ENCODE measurements at regions not wholly inside any gene's neighbourhood (a gene's known extent, or its start where the extent isn't known, plus 50 kb on each side); places are given as distances from the start of the nearest gene placed in this dataset.

DNA sequence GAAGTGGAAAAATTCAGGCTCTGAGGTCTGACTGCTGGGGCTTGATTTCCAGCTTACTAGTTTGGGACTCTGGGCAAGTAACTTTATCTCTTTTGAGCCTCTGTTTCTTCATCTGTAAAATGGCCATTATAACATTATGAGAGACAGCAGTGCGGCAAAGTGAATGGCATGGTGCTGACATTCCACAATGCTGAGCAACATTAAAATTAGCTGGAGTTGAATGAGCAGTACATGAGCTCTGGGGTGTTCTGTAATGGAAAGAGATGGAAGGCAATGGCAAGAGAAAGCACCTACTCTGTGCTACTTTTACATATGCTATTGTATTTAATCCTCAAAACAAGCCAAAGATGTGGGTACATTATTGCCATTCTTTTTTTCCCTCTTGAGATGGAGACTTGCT is 535.7 kb upstream of the CDH11 start:
- CTCF ChIA-PET: no interaction called here

DNA sequence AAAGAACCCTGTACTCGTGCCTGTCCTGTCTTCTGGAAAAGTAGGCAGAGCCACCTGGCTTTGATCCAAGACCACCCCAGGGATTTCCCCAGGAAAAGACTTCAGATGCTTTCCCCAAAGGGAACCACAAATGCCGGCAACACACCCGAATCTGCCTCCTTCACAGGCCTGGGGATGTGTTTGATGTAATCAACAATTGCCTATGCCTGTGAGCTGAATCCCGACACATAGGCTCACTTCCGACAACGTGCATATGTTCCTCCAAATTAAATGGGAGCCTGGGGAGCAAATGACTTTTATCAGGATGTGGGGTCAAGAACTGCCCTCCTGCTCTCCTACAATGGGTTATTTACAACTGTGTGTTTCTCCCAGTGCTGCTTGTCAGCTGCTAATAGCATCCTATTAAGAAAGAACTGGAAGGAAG is 535.2 kb upstream of the CDH11 start:
- TF ChIP-seq AFF4 (CRISPR knock-in tag; IDR thresholded peaks at IDR 0.05; ENCODE audit: borderline replicate concordance): no peak
- TF ChIP-seq NFYB (CRISPR knock-in tag; conservative IDR thresholded peaks at IDR 0.05; ENCODE audit: low read depth): no peak
- TF ChIP-seq, protein P1, sequence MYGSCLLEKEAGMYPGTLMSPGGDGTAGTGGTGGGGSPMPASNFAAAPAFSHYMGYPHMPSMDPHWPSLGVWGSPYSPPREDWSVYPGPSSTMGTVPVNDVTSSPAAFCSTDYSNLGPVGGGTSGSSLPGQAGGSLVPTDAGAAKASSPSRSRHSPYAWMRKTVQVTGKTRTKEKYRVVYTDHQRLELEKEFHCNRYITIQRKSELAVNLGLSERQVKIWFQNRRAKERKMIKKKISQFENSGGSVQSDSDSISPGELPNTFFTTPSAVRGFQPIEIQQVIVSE (CRISPR knock-in tag; IDR thresholded peaks at IDR 0.05; ENCODE audit: borderline replicate concordance): no peak
- TF ChIP-seq, protein P2, sequence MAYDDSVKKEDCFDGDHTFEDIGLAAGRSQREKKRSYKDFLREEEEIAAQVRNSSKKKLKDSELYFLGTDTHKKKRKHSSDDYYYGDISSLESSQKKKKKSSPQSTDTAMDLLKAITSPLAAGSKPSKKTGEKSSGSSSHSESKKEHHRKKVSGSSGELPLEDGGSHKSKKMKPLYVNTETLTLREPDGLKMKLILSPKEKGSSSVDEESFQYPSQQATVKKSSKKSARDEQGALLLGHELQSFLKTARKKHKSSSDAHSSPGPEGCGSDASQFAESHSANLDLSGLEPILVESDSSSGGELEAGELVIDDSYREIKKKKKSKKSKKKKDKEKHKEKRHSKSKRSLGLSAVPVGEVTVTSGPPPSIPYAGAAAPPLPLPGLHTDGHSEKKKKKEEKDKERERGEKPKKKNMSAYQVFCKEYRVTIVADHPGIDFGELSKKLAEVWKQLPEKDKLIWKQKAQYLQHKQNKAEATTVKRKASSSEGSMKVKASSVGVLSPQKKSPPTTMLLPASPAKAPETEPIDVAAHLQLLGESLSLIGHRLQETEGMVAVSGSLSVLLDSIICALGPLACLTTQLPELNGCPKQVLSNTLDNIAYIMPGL (CRISPR knock-in tag; IDR thresholded peaks at IDR 0.05): no peak
- TF ChIP-seq OVOL2 (CRISPR knock-in tag; IDR thresholded peaks at IDR 0.05; ENCODE audit: borderline replicate concordance): no peak

More for the DNA sequence above, 535.7 kb upstream of the CDH11 start:
- Mint-ChIP-seq H3K27ac (no peak overlapping the region), H3K36me3 (no peaks in the 10 kb centered on the region), H3K4me3 (no peak overlapping the region), H3K4me1 (peaks cover 34% of the 10 kb centered on the region), H3K27me3 (ENCODE audit: low read depth) (peaks cover 2% of the 10 kb centered on the region; the same call in 1 of the 2 replicates), H3K9me3 (peaks cover 4% of the 10 kb centered on the region)
- ATAC-seq (no peak), DNase-seq (ENCODE audit: low spot score) (no peak)
- TF ChIP-seq E2F4 (CRISPR knock-in tag; IDR thresholded peaks at IDR 0.05; ENCODE audit: borderline replicate concordance, low read depth) (no peak), NFYB (CRISPR knock-in tag; conservative IDR thresholded peaks at IDR 0.05; ENCODE audit: low read depth) (no peak), ZSCAN18 (CRISPR knock-in tag; IDR thresholded peaks at IDR 0.05) (no peak), PRRX2 (CRISPR knock-in tag; IDR thresholded peaks at IDR 0.05) (no peak), EMX1 (CRISPR knock-in tag; IDR thresholded peaks at IDR 0.05) (no peak), SOX15 (CRISPR knock-in tag; IDR thresholded peaks at IDR 0.05) (no peak), TEAD1 (CRISPR knock-in tag; IDR thresholded peaks at IDR 0.05) (no peak), ZNF121 (CRISPR knock-in tag; IDR thresholded peaks at IDR 0.05) (no peak), JAZF1 (CRISPR knock-in tag; IDR thresholded peaks at IDR 0.05) (no peak), NR2C2 (CRISPR knock-in tag; IDR thresholded peaks at IDR 0.05) (no peak)
- TF ChIP-seq, protein P3, sequence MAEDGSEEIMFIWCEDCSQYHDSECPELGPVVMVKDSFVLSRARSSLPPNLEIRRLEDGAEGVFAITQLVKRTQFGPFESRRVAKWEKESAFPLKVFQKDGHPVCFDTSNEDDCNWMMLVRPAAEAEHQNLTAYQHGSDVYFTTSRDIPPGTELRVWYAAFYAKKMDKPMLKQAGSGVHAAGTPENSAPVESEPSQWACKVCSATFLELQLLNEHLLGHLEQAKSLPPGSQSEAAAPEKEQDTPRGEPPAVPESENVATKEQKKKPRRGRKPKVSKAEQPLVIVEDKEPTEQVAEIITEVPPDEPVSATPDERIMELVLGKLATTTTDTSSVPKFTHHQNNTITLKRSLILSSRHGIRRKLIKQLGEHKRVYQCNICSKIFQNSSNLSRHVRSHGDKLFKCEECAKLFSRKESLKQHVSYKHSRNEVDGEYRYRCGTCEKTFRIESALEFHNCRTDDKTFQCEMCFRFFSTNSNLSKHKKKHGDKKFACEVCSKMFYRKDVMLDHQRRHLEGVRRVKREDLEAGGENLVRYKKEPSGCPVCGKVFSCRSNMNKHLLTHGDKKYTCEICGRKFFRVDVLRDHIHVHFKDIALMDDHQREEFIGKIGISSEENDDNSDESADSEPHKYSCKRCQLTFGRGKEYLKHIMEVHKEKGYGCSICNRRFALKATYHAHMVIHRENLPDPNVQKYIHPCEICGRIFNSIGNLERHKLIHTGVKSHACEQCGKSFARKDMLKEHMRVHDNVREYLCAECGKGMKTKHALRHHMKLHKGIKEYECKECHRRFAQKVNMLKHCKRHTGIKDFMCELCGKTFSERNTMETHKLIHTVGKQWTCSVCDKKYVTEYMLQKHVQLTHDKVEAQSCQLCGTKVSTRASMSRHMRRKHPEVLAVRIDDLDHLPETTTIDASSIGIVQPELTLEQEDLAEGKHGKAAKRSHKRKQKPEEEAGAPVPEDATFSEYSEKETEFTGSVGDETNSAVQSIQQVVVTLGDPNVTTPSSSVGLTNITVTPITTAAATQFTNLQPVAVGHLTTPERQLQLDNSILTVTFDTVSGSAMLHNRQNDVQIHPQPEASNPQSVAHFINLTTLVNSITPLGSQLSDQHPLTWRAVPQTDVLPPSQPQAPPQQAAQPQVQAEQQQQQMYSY (CRISPR knock-in tag; IDR thresholded peaks at IDR 0.05): no peak
- TF ChIP-seq, protein P4, sequence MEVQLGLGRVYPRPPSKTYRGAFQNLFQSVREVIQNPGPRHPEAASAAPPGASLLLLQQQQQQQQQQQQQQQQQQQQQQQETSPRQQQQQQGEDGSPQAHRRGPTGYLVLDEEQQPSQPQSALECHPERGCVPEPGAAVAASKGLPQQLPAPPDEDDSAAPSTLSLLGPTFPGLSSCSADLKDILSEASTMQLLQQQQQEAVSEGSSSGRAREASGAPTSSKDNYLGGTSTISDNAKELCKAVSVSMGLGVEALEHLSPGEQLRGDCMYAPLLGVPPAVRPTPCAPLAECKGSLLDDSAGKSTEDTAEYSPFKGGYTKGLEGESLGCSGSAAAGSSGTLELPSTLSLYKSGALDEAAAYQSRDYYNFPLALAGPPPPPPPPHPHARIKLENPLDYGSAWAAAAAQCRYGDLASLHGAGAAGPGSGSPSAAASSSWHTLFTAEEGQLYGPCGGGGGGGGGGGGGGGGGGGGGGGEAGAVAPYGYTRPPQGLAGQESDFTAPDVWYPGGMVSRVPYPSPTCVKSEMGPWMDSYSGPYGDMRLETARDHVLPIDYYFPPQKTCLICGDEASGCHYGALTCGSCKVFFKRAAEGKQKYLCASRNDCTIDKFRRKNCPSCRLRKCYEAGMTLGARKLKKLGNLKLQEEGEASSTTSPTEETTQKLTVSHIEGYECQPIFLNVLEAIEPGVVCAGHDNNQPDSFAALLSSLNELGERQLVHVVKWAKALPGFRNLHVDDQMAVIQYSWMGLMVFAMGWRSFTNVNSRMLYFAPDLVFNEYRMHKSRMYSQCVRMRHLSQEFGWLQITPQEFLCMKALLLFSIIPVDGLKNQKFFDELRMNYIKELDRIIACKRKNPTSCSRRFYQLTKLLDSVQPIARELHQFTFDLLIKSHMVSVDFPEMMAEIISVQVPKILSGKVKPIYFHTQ (CRISPR knock-in tag; IDR thresholded peaks at IDR 0.05): no peak
- POLR2A ChIA-PET: no interaction called here

More for the DNA sequence above, 535.2 kb upstream of the CDH11 start:
- DNase-seq (ENCODE audit: low spot score) (no peak), ATAC-seq (no peak)
- no peaks in the 10 kb centered on the region for H3K36me3 Mint-ChIP-seq
- no peak overlapping the region for H3K4me3 Mint-ChIP-seq
- ChIA-PET CTCF (no interaction called here), POLR2A (interaction anchor here (0.9 kb wide), 1 partner anchor 9 kb away, joined by 3 read pairs; no protein-coding TSS in a partner anchor)
- H3K27me3 Mint-ChIP-seq (ENCODE audit: low read depth): peaks cover 2% of the 10 kb centered on the region
- no peak overlapping the region for H3K27ac Mint-ChIP-seq
- H3K9me3 Mint-ChIP-seq: peaks cover 4% of the 10 kb centered on the region
- peaks cover 34% of the 10 kb centered on the region for H3K4me1 Mint-ChIP-seq

All from WTC11 (cell line).